RWPE2 (cell line): ENCODE measurements at regions not wholly inside any gene's neighbourhood (a gene's known extent, or its start where the extent isn't known, plus 50 kb on each side); places are given as distances from the start of the nearest gene placed in this dataset.

ENCODE experiments used
- ATAC-seq: fragments of 200-7000 bp; cut with Tn5 transposase; 3 replicates; pipeline ENCODE4 v1.9.1; 2021; ENCODE audit warnings: low read depth
- DNase-seq: peaks from one replicate; pipeline ENCODE4 v3.0.0-alpha.2; 2020; ENCODE audit warnings: low spot score
- H3K27ac ChIP-seq: fragments of 450-650 bp; 2 replicates; pipeline ENCODE4 v1.5.1; 2017; ENCODE audit warnings: mild to moderate bottlenecking; ENCODE audit not compliant: poor library complexity, severe bottlenecking
- H3K27me3 ChIP-seq: fragments of 250-450 bp; sonication (Bioruptor Pico); 2 replicates; pipeline ENCODE4 v1.5.1; 2021; ENCODE audit warnings: mild to moderate bottlenecking, moderate library complexity; ENCODE audit not compliant: insufficient read depth, poor library complexity, severe bottlenecking
- H3K36me3 ChIP-seq: fragments of 250-450 bp; sonication (Bioruptor Pico); 2 replicates; pipeline ENCODE4 v1.5.1; 2020; ENCODE audit warnings: low read depth, mild to moderate bottlenecking, moderate library complexity
- H3K4me1 ChIP-seq: fragments of 250-450 bp; sonication (Bioruptor Pico); 2 replicates; pipeline ENCODE4 v1.5.1; 2021; ENCODE audit warnings: mild to moderate bottlenecking, moderate library complexity; ENCODE audit not compliant: insufficient read depth, poor library complexity, severe bottlenecking
- H3K4me3 ChIP-seq: fragments of 250-450 bp; sonication (Bioruptor Pico); 2 replicates; pipeline ENCODE4 v1.5.1; 2021; ENCODE audit warnings: mild to moderate bottlenecking, moderate library complexity; ENCODE audit not compliant: severe bottlenecking
- H3K9me3 ChIP-seq: fragments of 250-450 bp; sonication (Bioruptor Pico); 2 replicates; pipeline ENCODE4 v1.5.1; 2021; ENCODE audit warnings: mild to moderate bottlenecking, moderate library complexity; ENCODE audit not compliant: severe bottlenecking
- TF ChIP-seq, protein P1 (sequence below): fragments of 450-650 bp; IDR thresholded peaks from one replicate; pipeline ENCODE4 v1.5.1; 2017; ENCODE audit warnings: mild to moderate bottlenecking, moderate library complexity; ENCODE audit not compliant: poor library complexity, severe bottlenecking

GRCh38 chr16:85215478-85216118, 103.3 kb upstream of the CIBAR2 start:
- Histone ChIP-seq H3K4me3 (no peak overlapping the region), H3K27ac (no peak overlapping the region), H3K4me1 (peaks cover 10% of the 10 kb centered on the region), H3K9me3 (no peaks in the 10 kb centered on the region), H3K27me3 (no peaks in the 10 kb centered on the region), H3K36me3 (no peaks in the 10 kb centered on the region)
- TF ChIP-seq, protein P1, sequence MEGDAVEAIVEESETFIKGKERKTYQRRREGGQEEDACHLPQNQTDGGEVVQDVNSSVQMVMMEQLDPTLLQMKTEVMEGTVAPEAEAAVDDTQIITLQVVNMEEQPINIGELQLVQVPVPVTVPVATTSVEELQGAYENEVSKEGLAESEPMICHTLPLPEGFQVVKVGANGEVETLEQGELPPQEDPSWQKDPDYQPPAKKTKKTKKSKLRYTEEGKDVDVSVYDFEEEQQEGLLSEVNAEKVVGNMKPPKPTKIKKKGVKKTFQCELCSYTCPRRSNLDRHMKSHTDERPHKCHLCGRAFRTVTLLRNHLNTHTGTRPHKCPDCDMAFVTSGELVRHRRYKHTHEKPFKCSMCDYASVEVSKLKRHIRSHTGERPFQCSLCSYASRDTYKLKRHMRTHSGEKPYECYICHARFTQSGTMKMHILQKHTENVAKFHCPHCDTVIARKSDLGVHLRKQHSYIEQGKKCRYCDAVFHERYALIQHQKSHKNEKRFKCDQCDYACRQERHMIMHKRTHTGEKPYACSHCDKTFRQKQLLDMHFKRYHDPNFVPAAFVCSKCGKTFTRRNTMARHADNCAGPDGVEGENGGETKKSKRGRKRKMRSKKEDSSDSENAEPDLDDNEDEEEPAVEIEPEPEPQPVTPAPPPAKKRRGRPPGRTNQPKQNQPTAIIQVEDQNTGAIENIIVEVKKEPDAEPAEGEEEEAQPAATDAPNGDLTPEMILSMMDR, result no peak
- no peak for DNase-seq
- no peak for ATAC-seq

- no peak for DNase-seq
- H3K9me3 ChIP-seq, result no peaks in the 10 kb centered on the region
- peaks cover 6% of the 10 kb centered on the region for H3K4me1 ChIP-seq
- H3K27me3 ChIP-seq, result no peaks in the 10 kb centered on the region
- TF ChIP-seq, protein P1, result no peak
- no peak overlapping the region for H3K27ac ChIP-seq
- H3K4me3 ChIP-seq, result no peak overlapping the region
- H3K36me3 ChIP-seq, result no peaks in the 10 kb centered on the region
- ATAC-seq, result no peak
Observed at GRCh38 chr16:85216522-85217375, 104.5 kb upstream of the CIBAR2 start.

- H3K36me3 ChIP-seq, result no peaks in the 10 kb centered on the region
- peak overlapping the region; percentile 48 for H3K27ac ChIP-seq
- TF ChIP-seq, protein P1, result no peak
- no peak for DNase-seq
- peak; percentile 90 for ATAC-seq
- no peaks in the 10 kb centered on the region for H3K27me3 ChIP-seq
- no peaks in the 10 kb centered on the region for H3K9me3 ChIP-seq
- H3K4me3 ChIP-seq, result no peak overlapping the region
- peaks cover 6% of the 10 kb centered on the region for H3K4me1 ChIP-seq
Observed at GRCh38 chr16:85220125-85220839, 108.0 kb upstream of the CIBAR2 start.

- Histone ChIP-seq H3K4me1 (peaks cover 6% of the 10 kb centered on the region), H3K9me3 (no peaks in the 10 kb centered on the region), H3K27me3 (no peaks in the 10 kb centered on the region), H3K27ac (peak overlapping the region; percentile 48), H3K36me3 (no peaks in the 10 kb centered on the region), H3K4me3 (no peak overlapping the region)
- TF ChIP-seq, protein P1, result no peak
- DNase-seq (no peak), ATAC-seq (no peak)
Observed at GRCh38 chr16:85220964-85221731, 108.9 kb upstream of the CIBAR2 start.
